Cardiac muscle cell (in vitro differentiated cells and primary cell): ENCODE measurements at regions not wholly inside any gene's neighbourhood (a gene's known extent, or its start where the extent isn't known, plus 50 kb on each side); places are given as distances from the start of the nearest gene placed in this dataset.

Source experiments
- DNase-seq, 2 donors: peaks; one replicate each; pipeline versions ENCODE4 v3.0.0 to v3.0.0-alpha.2; 2010 to 2017; ENCODE audit warnings: low read depth in 1 of 2, low spot score in 1 of 2
- H3K27ac ChIP-seq: fragments of 200-600 bp; sonication (generic); 2 replicates; pipeline ENCODE4 v1.5.1; 2016
- H3K27me3 ChIP-seq: fragments of 200-600 bp; sonication (generic); 2 replicates; pipeline ENCODE4 v1.6.0; 2016; ENCODE audit warnings: control low read depth
- H3K36me3 ChIP-seq: fragments of 200-600 bp; sonication (generic); 2 replicates; pipeline ENCODE4 v1.5.1; 2016; ENCODE audit warnings: control low read depth
- H3K4me1 ChIP-seq: fragments of 200-600 bp; sonication (generic); 2 replicates; pipeline ENCODE4 v1.8.1; 2017; ENCODE audit warnings: low read depth, mild to moderate bottlenecking, mixed run types
- H3K4me3 ChIP-seq: fragments of 200-600 bp; sonication (generic); 2 replicates; pipeline ENCODE4 v1.5.1; 2016; ENCODE audit warnings: mild to moderate bottlenecking
- H3K9me3 ChIP-seq: fragments of 200-600 bp; sonication (generic); 2 replicates; pipeline ENCODE4 v1.5.1; 2017; ENCODE audit warnings: low read depth, mild to moderate bottlenecking, control low read depth
- TF ChIP-seq, protein P1 (sequence below): IDR thresholded peaks from 2 replicates; pipeline ENCODE4 v1.5.1; 2012; ENCODE audit warnings: low read depth, mild to moderate bottlenecking, low read length

DNA sequence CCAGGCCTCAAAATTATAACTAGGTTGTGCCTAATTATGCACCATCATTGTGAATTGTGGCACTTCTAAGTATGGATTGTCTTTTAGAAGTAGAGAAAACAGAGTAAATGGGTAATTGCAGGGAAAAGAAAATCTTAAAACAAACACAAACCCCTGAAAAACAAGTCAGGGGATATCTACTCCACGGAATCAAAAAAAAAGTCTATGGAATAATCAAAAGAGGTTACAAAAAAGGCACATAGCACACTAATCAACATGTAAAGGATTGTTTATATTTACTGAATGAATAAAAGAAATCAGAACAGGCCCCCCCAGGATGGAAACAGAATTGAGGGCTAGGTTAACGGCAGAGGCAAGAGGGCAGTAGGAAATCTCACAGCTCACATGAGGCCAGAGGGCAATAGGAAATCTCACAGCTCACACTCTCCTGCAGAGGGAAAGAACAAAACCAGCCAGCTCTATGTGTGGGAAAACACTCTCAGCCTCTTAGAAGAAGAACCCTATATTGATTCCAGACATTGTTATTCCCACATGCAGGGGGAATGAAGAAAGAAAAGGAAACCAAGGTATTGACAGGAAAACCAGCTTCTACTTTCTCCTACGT lies 72.7 kb upstream of the FNDC3B start:
- DNase-seq: peak in 1 of 2 donors; percentile 46
- H3K27me3 ChIP-seq: no peaks in the 10 kb centered on the region
- H3K27ac ChIP-seq: no peak overlapping the region

DNA sequence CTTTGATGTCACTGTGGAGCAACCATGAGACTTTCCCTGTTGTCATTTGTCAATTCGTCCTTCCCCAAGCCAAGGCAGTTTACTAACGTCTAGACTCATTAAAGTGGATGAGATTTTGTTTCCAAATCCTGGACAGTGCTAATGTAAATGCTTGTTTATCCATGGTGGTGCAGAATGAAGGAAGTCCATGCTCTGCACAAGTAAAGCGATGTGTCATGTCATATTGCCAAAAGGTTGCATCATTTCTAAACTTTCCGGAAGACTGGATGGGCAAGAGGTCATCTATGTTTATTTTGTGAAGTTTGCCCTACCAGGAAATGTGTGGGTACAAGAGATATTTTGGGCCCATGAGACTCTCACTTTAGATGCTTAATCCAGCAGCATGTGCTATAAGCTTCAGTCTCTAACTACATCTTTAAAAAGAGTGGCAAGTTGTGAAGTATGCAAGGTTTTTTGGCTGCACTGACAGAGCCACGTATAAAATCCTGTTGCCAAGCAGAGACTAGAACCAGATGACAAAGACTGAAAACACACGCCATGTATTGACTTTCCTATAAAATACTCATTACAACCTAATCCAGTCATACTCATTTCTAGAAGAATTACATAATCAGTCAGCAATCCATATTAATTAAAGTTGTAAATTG lies 72.1 kb upstream of the FNDC3B start:
- Histone ChIP-seq H3K4me3 (no peak overlapping the region), H3K27me3 (no peaks in the 10 kb centered on the region), H3K27ac (no peak overlapping the region), H3K4me1 (no peaks in the 10 kb centered on the region), H3K9me3 (no peaks in the 10 kb centered on the region), H3K36me3 (no peaks in the 10 kb centered on the region)
- TF ChIP-seq, protein P1, sequence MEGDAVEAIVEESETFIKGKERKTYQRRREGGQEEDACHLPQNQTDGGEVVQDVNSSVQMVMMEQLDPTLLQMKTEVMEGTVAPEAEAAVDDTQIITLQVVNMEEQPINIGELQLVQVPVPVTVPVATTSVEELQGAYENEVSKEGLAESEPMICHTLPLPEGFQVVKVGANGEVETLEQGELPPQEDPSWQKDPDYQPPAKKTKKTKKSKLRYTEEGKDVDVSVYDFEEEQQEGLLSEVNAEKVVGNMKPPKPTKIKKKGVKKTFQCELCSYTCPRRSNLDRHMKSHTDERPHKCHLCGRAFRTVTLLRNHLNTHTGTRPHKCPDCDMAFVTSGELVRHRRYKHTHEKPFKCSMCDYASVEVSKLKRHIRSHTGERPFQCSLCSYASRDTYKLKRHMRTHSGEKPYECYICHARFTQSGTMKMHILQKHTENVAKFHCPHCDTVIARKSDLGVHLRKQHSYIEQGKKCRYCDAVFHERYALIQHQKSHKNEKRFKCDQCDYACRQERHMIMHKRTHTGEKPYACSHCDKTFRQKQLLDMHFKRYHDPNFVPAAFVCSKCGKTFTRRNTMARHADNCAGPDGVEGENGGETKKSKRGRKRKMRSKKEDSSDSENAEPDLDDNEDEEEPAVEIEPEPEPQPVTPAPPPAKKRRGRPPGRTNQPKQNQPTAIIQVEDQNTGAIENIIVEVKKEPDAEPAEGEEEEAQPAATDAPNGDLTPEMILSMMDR: no peak
- peak in 1 of 2 donors; percentile 88 for DNase-seq

More for the DNA sequence above, 72.7 kb upstream of the FNDC3B start:
- Histone ChIP-seq H3K4me1 (no peaks in the 10 kb centered on the region), H3K36me3 (no peaks in the 10 kb centered on the region), H3K4me3 (no peak overlapping the region), H3K9me3 (no peaks in the 10 kb centered on the region)
- TF ChIP-seq, protein P1: no peak

DNA sequence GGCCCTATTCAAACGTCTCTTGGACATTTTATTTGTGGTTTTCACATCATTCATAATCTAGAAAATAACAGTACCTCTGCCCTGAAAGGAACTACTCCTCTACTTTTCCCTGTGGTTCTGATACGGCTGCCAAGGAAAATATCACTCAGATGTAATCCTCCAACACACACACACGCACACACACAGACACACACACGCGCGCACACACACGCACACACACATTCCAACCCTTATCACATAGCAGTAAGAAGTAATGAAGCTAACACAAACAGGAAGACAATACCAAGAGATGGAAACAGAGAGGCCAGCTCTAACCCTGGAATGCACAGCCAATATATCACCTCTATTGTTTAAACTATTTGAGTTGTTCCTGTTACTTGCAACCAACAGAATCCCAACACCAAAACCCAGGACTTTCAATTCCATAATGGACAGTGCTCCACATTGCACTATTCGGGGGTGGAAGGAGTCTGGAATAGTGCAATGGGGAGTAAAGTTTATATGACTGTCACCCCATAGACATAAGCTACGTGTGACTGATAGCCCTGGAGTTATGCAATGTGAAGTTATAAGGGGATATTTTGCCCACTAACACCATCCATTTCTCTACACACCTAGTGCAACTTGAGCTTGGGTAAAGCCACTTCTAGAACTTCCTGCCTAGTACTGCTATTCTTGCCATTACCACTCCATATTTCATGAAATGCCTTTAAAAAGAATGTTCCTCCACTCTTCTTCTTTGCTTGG lies 71.3 kb upstream of the FNDC3B start:
- Histone ChIP-seq H3K36me3 (no peaks in the 10 kb centered on the region), H3K9me3 (no peaks in the 10 kb centered on the region), H3K4me3 (no peak overlapping the region), H3K27me3 (no peaks in the 10 kb centered on the region), H3K4me1 (no peaks in the 10 kb centered on the region), H3K27ac (no peak overlapping the region)
- TF ChIP-seq, protein P1: no peak
- DNase-seq: peak in 1 of 2 donors; percentile 96

DNA sequence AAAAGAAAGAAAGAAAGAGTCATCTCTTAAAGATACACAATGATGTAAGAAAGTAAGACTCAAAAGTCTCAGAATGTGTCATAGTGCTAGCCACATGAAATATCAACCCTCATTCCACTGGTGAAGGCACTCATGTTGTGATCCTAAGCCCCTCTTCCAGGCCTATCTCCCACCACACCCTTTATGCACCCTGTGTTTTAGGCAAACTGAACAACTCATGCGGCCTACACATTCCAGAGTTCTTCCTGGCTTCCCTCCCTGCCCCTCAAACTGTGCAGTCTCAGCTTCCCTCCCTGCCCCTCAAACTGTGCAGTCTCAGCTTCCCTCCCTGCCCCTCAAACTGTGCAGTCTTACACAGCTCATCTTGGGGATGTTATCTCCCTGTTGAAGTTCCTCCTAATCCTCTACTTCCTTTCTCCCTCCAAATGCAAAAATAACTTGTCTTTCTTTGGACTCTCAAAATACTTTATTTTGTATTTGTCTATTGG lies 69.0 kb upstream of the FNDC3B start:
- no peak overlapping the region for H3K27ac ChIP-seq
- no peaks in the 10 kb centered on the region for H3K4me1 ChIP-seq
- H3K36me3 ChIP-seq: no peaks in the 10 kb centered on the region
- TF ChIP-seq, protein P1: no peak
- H3K4me3 ChIP-seq: no peak overlapping the region
- H3K9me3 ChIP-seq: no peaks in the 10 kb centered on the region
- H3K27me3 ChIP-seq: no peaks in the 10 kb centered on the region
- no peak for DNase-seq

DNA sequence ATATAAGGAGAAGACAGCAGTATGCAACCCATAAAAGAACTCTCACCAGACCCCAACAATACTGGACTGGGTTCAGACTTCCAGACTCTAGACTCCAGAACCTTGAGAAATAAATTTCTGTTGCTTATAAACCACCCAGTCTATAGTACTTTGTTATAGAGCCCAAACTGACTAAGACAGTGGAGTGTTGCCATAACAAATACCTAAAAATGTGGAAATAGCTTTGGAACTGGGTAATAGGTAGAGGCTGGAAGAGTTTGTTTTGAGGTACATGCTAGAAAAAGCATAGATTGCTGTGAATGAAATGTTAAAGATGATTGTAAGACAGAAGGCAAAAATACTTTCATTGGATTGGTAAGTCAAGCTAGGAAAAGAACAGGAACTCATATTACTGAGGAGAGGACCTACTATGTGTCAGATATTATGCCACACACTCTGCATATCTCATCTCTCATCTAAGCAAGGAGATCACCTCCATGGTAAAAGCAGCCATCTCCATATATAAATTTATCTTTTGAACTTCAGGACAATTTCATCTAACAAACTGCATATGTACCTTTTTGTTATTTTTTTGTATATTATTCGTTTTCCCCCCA lies 67.4 kb upstream of the FNDC3B start:
- TF ChIP-seq, protein P1: no peak
- DNase-seq: peak in 1 of 2 donors; percentile 56
- Histone ChIP-seq H3K27me3 (no peaks in the 10 kb centered on the region), H3K4me1 (no peaks in the 10 kb centered on the region), H3K4me3 (no peak overlapping the region), H3K9me3 (no peaks in the 10 kb centered on the region), H3K36me3 (no peaks in the 10 kb centered on the region), H3K27ac (no peak overlapping the region)
